Osteoblast (primary cell): ENCODE measurements at regions not wholly inside any gene's neighbourhood (a gene's known extent, or its start where the extent isn't known, plus 50 kb on each side); places are given as distances from the start of the nearest gene placed in this dataset.
"Not testable (repeated sequence)": the region's sequence is repeated elsewhere in the genome, so short reads cannot be mapped to it uniquely, and the experiment has no call there.

Experiments used
- DNase-seq: peaks from one replicate; pipeline ENCODE4 v3.0.0; 2011; ENCODE audit warnings: low spot score, mixed read lengths; ENCODE audit not compliant: insufficient read length; ENCODE audit errors: missing footprints
- H2AFZ ChIP-seq: 2 replicates; pipeline ENCODE4 v1.6.0; 2011; ENCODE audit warnings: mild to moderate bottlenecking, low read length
- H3K27ac ChIP-seq: 2 replicates; pipeline ENCODE4 v1.5.1; 2011; ENCODE audit warnings: mild to moderate bottlenecking, low read depth, low read length, moderate library complexity
- H3K27me3 ChIP-seq: 2 replicates; pipeline ENCODE4 v1.6.0; 2012; ENCODE audit warnings: mild to moderate bottlenecking, control low read depth, inconsistent platforms, low read length, moderate library complexity; ENCODE audit not compliant: insufficient read depth
- H3K36me3 ChIP-seq: 2 replicates; pipeline ENCODE4 v1.5.1; 2011; ENCODE audit warnings: mild to moderate bottlenecking, low read length, control low read depth, moderate library complexity; ENCODE audit not compliant: insufficient read depth
- H3K4me1 ChIP-seq: 2 replicates; pipeline ENCODE4 v1.5.1; 2011; ENCODE audit warnings: mild to moderate bottlenecking, low read length, control low read depth, moderate library complexity; ENCODE audit not compliant: insufficient read depth
- H3K4me2 ChIP-seq: 2 replicates; pipeline ENCODE4 v1.6.0; 2011; ENCODE audit warnings: mild to moderate bottlenecking, low read length; ENCODE audit not compliant: insufficient read depth
- H3K4me3 ChIP-seq: fragments of 200-600 bp; sonication (generic); 3 replicates; pipeline ENCODE4 v1.5.1; 2012; ENCODE audit warnings: mild to moderate bottlenecking, low read length, inconsistent platforms; ENCODE audit not compliant: insufficient read depth
- H3K79me2 ChIP-seq: 2 replicates; pipeline ENCODE4 v1.6.0; 2012; ENCODE audit warnings: mild to moderate bottlenecking, low read length, control low read depth, inconsistent platforms; ENCODE audit not compliant: insufficient read depth
- H3K9me3 ChIP-seq: 2 replicates; pipeline ENCODE4 v1.5.1; 2011; ENCODE audit warnings: low read depth, low read length, control low read depth
- H4K20me1 ChIP-seq: 2 replicates; pipeline ENCODE4 v1.6.0; 2012; ENCODE audit warnings: mild to moderate bottlenecking, low read length, control low read depth; ENCODE audit not compliant: insufficient read depth
- TF ChIP-seq, protein P1 (sequence below): IDR thresholded peaks from 2 replicates; pipeline ENCODE4 v1.5.1; 2011; ENCODE audit warnings: mild to moderate bottlenecking, low read depth, low read length, moderate library complexity; ENCODE audit errors: extremely low read depth

DNA sequence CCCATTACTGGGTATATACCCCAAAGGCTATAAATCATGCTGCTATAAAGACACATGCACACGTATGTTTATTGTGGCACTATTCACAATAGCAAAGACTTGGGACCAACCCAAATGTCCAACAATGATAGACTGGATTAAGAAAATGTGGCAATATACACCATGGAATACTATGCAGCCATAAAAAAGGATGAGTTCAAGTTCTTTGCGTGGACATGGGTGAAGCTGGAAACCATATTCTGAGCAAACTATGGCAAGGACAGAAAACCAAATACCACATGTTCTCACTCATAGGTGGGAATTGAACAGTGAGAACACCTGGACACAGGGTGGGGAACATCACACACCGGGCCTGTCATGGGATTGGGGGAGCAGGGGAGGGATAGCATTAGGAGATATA, 54.4 kb upstream of the MUCL1 start:
- not testable (repeated sequence) for H3K4me1 ChIP-seq, H3K4me3 ChIP-seq, H3K36me3 ChIP-seq, H3K27ac ChIP-seq, H2AFZ ChIP-seq, H3K9me3 ChIP-seq, H3K4me2 ChIP-seq, H3K79me2 ChIP-seq, H4K20me1 ChIP-seq, H3K27me3 ChIP-seq, DNase-seq

DNA sequence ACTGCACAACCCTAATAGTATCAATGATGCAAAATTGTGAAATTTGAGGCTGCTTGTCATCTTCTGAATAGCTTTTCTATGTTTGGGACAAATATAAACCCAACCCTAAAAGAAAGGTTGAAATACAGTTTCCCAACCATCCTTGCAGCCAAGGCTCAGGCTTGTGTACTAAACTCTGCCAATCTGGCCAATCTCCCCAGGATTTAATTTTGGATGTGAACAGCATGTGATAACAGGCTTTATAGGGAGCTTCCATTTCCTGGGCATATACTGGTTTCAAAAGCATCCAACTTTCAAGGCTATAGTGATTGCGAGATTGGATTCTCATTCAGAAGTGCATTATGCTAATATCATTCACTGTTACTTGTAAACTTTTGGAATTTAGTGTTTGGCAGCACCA, 55.7 kb upstream of the MUCL1 start:
- H2AFZ ChIP-seq: no peak overlapping the region
- H3K4me2 ChIP-seq: no peak overlapping the region
- DNase-seq: no peak
- TF ChIP-seq, protein P1, sequence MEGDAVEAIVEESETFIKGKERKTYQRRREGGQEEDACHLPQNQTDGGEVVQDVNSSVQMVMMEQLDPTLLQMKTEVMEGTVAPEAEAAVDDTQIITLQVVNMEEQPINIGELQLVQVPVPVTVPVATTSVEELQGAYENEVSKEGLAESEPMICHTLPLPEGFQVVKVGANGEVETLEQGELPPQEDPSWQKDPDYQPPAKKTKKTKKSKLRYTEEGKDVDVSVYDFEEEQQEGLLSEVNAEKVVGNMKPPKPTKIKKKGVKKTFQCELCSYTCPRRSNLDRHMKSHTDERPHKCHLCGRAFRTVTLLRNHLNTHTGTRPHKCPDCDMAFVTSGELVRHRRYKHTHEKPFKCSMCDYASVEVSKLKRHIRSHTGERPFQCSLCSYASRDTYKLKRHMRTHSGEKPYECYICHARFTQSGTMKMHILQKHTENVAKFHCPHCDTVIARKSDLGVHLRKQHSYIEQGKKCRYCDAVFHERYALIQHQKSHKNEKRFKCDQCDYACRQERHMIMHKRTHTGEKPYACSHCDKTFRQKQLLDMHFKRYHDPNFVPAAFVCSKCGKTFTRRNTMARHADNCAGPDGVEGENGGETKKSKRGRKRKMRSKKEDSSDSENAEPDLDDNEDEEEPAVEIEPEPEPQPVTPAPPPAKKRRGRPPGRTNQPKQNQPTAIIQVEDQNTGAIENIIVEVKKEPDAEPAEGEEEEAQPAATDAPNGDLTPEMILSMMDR: no peak
- no peaks in the 10 kb centered on the region for H4K20me1 ChIP-seq
- H3K27me3 ChIP-seq: no peaks in the 10 kb centered on the region
- H3K27ac ChIP-seq: no peak overlapping the region
- H3K4me1 ChIP-seq: no peaks in the 10 kb centered on the region
- H3K79me2 ChIP-seq: no peaks in the 10 kb centered on the region
- H3K36me3 ChIP-seq: no peaks in the 10 kb centered on the region
- H3K4me3 ChIP-seq: no peak overlapping the region
- no peaks in the 10 kb centered on the region for H3K9me3 ChIP-seq

DNA sequence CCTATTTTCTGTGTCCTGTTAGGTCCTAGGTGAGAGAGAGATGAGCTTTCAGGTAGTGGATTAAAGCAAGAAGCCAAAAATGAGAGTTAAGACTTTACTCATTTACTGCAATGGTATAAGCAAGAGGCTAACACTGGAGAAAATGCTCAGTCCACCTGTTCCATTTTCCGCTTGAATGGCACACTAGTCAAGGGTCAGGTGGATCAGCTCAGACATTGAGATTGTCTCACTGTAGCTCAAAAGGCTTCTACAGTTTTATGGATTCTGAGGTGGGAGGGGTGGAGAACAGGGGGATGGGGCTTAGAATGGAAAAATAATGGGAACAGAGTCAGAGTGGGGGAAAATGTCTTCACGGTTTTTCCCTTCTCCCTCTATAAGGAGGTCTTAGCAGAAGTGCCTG, 57.3 kb upstream of the MUCL1 start:
- no peaks in the 10 kb centered on the region for H3K36me3 ChIP-seq
- no peaks in the 10 kb centered on the region for H3K79me2 ChIP-seq
- no peaks in the 10 kb centered on the region for H3K27me3 ChIP-seq
- no peak overlapping the region for H3K4me3 ChIP-seq
- no peaks in the 10 kb centered on the region for H4K20me1 ChIP-seq
- no peaks in the 10 kb centered on the region for H3K9me3 ChIP-seq
- no peak overlapping the region for H3K27ac ChIP-seq
- H2AFZ ChIP-seq: no peak overlapping the region
- no peak overlapping the region for H3K4me2 ChIP-seq
- no peak for DNase-seq
- TF ChIP-seq, protein P1: no peak
- no peaks in the 10 kb centered on the region for H3K4me1 ChIP-seq

DNA sequence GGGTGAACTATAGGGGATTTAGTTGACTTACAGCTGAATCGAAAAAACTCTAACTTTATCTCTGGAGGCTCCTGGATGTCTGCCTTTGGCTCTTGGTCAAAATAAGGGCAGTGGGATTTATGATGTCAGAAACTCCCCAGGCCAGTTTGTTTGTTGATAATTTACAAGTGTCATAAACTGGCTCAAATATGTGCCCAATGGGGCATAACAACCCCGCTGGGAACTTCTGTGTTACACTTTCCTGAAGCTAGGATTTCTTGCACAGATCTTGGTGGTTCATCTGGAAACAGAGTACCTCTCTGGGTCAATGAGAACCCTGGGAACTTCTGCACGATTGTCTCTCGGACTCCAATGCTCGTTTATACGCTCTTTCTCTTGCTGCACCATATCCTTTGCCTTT, 58.7 kb upstream of the MUCL1 start:
- no peak overlapping the region for H2AFZ ChIP-seq
- no peaks in the 10 kb centered on the region for H3K9me3 ChIP-seq
- no peak overlapping the region for H3K4me2 ChIP-seq
- no peaks in the 10 kb centered on the region for H4K20me1 ChIP-seq
- H3K4me3 ChIP-seq: no peak overlapping the region
- no peaks in the 10 kb centered on the region for H3K79me2 ChIP-seq
- no peaks in the 10 kb centered on the region for H3K4me1 ChIP-seq
- no peak overlapping the region for H3K27ac ChIP-seq
- TF ChIP-seq, protein P1: no peak
- no peaks in the 10 kb centered on the region for H3K27me3 ChIP-seq
- no peak for DNase-seq
- no peaks in the 10 kb centered on the region for H3K36me3 ChIP-seq

DNA sequence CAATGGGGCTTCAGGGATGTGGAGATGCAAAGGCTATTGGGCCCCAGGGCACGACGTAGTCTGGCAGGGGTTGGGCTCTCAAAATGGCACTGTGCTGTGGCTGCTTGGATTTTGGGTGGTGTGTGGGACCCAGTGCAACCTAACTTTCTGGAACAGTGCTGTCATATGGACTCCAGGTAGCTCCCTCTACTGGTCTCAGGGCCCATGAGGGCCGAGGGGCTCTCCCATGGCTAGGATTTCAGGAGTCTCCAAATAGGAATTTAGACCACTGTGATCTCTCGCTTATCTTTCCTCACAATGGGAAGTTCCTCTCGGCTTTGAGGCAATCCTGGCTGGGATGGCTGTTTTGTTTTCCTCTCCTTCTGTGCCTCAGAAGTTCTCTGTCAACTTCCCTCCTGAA, 68.2 kb upstream of the MUCL1 start:
- DNase-seq: no peak
- no peaks in the 10 kb centered on the region for H3K9me3 ChIP-seq
- no peak overlapping the region for H3K27ac ChIP-seq
- H3K4me1 ChIP-seq: no peaks in the 10 kb centered on the region
- no peak overlapping the region for H3K4me2 ChIP-seq
- no peaks in the 10 kb centered on the region for H3K36me3 ChIP-seq
- H3K27me3 ChIP-seq: no peaks in the 10 kb centered on the region
- H3K4me3 ChIP-seq: no peak overlapping the region
- TF ChIP-seq, protein P1: no peak
- H3K79me2 ChIP-seq: no peaks in the 10 kb centered on the region
- H4K20me1 ChIP-seq: no peaks in the 10 kb centered on the region
- no peak overlapping the region for H2AFZ ChIP-seq
